GM18520 (cell line): ENCODE measurements at regions not wholly inside any gene's neighbourhood (a gene's known extent, or its start where the extent isn't known, plus 50 kb on each side); places are given as distances from the start of the nearest gene placed in this dataset.
"Not testable (repeated sequence)": the region's sequence is repeated elsewhere in the genome, so short reads cannot be mapped to it uniquely, and the experiment has no call there.

Experiments used
- ATAC-seq: cut with Tn5 transposase; IDR thresholded peaks from one replicate; pipeline ENCODE4 v1.9.1; 2021; ENCODE audit not compliant: unreplicated experiment

- ATAC-seq = no peak
Measured at GRCh38 chr4:189784651-189785050, 156.0 kb upstream of the FRG1 start.

GRCh38 chr4:189785257-189785656, 155.4 kb upstream of the FRG1 start:
- no peak for ATAC-seq

- ATAC-seq = no peak
Measured at GRCh38 chr4:189786447-189786846, 154.2 kb upstream of the FRG1 start.

GRCh38 chr4:189787216-189788031, 153.2 kb upstream of the FRG1 start:
- ATAC-seq = no peak

- peak; percentile 79 for ATAC-seq
Measured at GRCh38 chr4:189792924-189793618, 147.6 kb upstream of the FRG1 start.

GRCh38 chr4:189800545-189801088, 140.1 kb upstream of the FRG1 start:
- ATAC-seq = no peak

- ATAC-seq = no peak
Measured at GRCh38 chr4:189802884-189803283, 137.8 kb upstream of the FRG1 start.

GRCh38 chr4:189804894-189805293, 135.8 kb upstream of the FRG1 start:
- ATAC-seq = no peak

GRCh38 chr4:189806506-189806905, 134.2 kb upstream of the FRG1 start:
- no peak for ATAC-seq

- ATAC-seq = no peak
Measured at GRCh38 chr4:189807031-189807430, 133.6 kb upstream of the FRG1 start.

GRCh38 chr4:189809241-189809735, 131.4 kb upstream of the FRG1 start:
- no peak for ATAC-seq

- no peak for ATAC-seq
Measured at GRCh38 chr4:189809839-189810238, 130.8 kb upstream of the FRG1 start.

GRCh38 chr4:189810318-189811181, 130.1 kb upstream of the FRG1 start:
- ATAC-seq = not testable (repeated sequence)

- ATAC-seq = no peak
Measured at GRCh38 chr4:189815404-189816192, 125.1 kb upstream of the FRG1 start.

GRCh38 chr4:189822326-189822725, 118.3 kb upstream of the FRG1 start:
- ATAC-seq = no peak

GRCh38 chr4:189823591-189823990, 117.1 kb upstream of the FRG1 start:
- ATAC-seq = no peak

GRCh38 chr4:189825466-189825865, 115.2 kb upstream of the FRG1 start:
- ATAC-seq = no peak

- ATAC-seq = no peak
Measured at GRCh38 chr4:189826657-189827056, 114.0 kb upstream of the FRG1 start.

GRCh38 chr4:189828081-189828697, 112.5 kb upstream of the FRG1 start:
- no peak for ATAC-seq

GRCh38 chr4:189832528-189832927, 108.1 kb upstream of the FRG1 start:
- ATAC-seq = no peak
